ENCODE measurements at regions not wholly inside any gene's neighbourhood (a gene's known extent, or its start where the extent isn't known, plus 50 kb on each side); places are given as distances from the start of the nearest gene placed in this dataset.

DNA sequence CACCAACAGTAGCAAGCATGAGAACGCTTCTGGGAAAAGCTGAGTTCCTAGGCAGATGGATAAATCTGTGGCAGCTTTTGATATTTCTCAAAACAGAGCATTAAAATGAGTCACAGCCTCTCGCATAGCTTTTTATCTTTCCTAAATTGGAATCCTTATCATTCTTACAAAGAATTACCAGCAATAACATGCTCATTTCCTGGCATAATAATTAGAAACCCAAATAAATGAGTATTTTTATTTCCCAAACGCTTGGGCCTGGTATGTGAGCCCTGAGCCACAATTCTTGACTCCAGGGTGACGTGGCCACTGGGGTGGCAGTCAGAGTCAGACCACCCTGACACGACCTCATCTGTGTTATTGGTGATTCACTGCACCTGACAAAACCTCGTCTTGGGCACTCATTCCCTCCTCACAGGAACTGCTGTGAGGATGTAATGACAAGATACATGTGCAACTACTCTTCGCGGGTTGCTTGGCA, 210.7 kb downstream of the ARL4C start:
- Histone ChIP-seq H3K4me3 (no peak overlapping the region), H3K27me3 (no peaks in the 10 kb centered on the region), H3K36me3 (no peaks in the 10 kb centered on the region), H3K4me1 (peaks cover 0 to 14% of the 10 kb centered on the region in 2 donors), H3K9me3 (no peaks in the 10 kb centered on the region), H3K27ac (no peak overlapping the region)
- DNase-seq (ENCODE audit: low spot score), result no peak
- TF ChIP-seq, protein P1, sequence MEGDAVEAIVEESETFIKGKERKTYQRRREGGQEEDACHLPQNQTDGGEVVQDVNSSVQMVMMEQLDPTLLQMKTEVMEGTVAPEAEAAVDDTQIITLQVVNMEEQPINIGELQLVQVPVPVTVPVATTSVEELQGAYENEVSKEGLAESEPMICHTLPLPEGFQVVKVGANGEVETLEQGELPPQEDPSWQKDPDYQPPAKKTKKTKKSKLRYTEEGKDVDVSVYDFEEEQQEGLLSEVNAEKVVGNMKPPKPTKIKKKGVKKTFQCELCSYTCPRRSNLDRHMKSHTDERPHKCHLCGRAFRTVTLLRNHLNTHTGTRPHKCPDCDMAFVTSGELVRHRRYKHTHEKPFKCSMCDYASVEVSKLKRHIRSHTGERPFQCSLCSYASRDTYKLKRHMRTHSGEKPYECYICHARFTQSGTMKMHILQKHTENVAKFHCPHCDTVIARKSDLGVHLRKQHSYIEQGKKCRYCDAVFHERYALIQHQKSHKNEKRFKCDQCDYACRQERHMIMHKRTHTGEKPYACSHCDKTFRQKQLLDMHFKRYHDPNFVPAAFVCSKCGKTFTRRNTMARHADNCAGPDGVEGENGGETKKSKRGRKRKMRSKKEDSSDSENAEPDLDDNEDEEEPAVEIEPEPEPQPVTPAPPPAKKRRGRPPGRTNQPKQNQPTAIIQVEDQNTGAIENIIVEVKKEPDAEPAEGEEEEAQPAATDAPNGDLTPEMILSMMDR (IDR thresholded peaks at IDR 0.05), result no peak

GRCh38 chr2:234285541-234285940, 211.3 kb downstream of the ARL4C start:
- Histone ChIP-seq H3K4me1 (peaks cover 0 to 9% of the 10 kb centered on the region in 2 donors), H3K36me3 (no peaks in the 10 kb centered on the region), H3K4me3 (no peak overlapping the region), H3K9me3 (no peaks in the 10 kb centered on the region), H3K27ac (no peak overlapping the region), H3K27me3 (no peaks in the 10 kb centered on the region)
- no peak for DNase-seq (ENCODE audit: low spot score)
- TF ChIP-seq, protein P1 (IDR thresholded peaks at IDR 0.05), result no peak

GRCh38 chr2:234279637-234280036, 217.2 kb downstream of the ARL4C start:
- Histone ChIP-seq H3K4me1 (no peaks in the 10 kb centered on the region), H3K36me3 (no peaks in the 10 kb centered on the region), H3K27me3 (no peaks in the 10 kb centered on the region), H3K4me3 (no peak overlapping the region), H3K9me3 (no peaks in the 10 kb centered on the region), H3K27ac (no peak overlapping the region)
- TF ChIP-seq, protein P1 (IDR thresholded peaks at IDR 0.05), result no peak
- DNase-seq (ENCODE audit: low spot score), result no peak

DNA sequence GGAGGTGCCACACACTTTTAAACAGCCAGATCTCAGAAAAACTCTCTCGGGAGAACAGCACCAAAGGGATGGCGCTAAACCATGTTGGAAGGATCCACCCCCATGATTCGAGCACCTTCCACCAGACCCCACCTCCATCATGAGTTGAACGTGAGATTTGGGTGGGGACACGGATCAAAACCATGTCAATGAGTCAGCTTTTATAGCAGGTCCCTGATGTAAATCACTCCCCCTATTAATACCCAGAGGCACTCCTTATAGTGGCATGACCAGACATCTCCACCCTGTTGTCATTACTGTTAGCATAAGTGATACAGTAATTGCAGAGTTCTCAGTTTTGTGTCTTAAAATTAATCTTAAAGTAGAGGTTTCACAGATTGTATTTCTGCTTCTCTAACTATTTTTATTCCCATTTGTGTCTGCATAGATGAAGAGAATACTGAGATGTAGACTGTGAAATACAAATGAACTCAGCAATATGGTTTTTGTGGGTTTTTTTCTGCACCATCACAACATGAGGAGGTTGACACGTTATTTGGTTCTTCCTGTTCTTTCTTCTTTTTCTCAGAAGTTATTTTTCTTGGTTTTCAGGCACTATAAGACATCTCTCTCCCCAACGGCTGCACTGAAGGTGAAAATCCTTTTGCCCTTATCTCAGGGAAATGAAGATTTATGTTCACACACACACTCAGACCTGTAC, 218.2 kb downstream of the ARL4C start:
- no peak overlapping the region for H3K27ac ChIP-seq
- TF ChIP-seq, protein P1 (IDR thresholded peaks at IDR 0.05), result no peak
- DNase-seq (ENCODE audit: low spot score), result no peak

DNA sequence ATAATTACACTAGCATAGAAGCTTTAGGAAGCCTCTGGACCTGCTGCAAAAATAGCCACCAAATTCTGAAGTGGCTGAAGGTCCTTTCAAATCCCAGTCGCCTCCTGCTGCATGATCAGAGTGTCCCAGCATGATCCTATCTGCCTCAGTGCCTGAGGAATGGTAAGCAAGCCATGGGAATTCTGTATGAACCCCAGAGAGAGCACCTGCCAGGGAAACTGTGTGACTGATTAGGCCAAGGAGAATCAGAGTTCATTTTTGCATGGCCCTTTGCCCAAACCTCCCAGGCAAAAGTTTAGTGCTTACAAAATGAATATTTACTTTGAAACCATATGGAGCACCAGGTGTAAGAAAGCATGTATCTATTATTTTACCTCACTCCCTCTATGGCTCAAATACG, 221.4 kb downstream of the ARL4C start:
- no peaks in the 10 kb centered on the region for H3K36me3 ChIP-seq
- TF ChIP-seq, protein P1 (IDR thresholded peaks at IDR 0.05), result no peak
- no peak overlapping the region for H3K27ac ChIP-seq
- H3K27me3 ChIP-seq, result no peaks in the 10 kb centered on the region
- no peaks in the 10 kb centered on the region for H3K4me1 ChIP-seq
- no peaks in the 10 kb centered on the region for H3K9me3 ChIP-seq
- DNase-seq (ENCODE audit: low spot score), result no peak
- H3K4me3 ChIP-seq, result no peak overlapping the region

More for the DNA sequence above, 218.2 kb downstream of the ARL4C start:
- Histone ChIP-seq H3K27me3 (no peaks in the 10 kb centered on the region), H3K9me3 (no peaks in the 10 kb centered on the region), H3K4me1 (no peaks in the 10 kb centered on the region), H3K36me3 (no peaks in the 10 kb centered on the region), H3K4me3 (no peak overlapping the region)

Data from right atrium auricular region (tissue), 2 donors.